NCI-H2107 treated with DMSO at 0.1 percent for 48 hours (cell line): ENCODE measurements at regions not wholly inside any gene's neighbourhood (a gene's known extent, or its start where the extent isn't known, plus 50 kb on each side); places are given as distances from the start of the nearest gene placed in this dataset.

Experiments
- DNase-seq: peaks from one replicate; lab custom pipeline; 2025; ENCODE audit not compliant: unreplicated experiment; lab: John Stamatoyannopoulos, UW

- DNase-seq, result no peak
Observed at GRCh38 chr3:70805061-70805889, 492.8 kb upstream of the MDFIC2 start.

GRCh38 chr3:70803891-70804290 lies 491.5 kb upstream of the MDFIC2 start:
- DNase-seq, result no peak

GRCh38 chr3:70803319-70803718 lies 490.9 kb upstream of the MDFIC2 start:
- no peak for DNase-seq

GRCh38 chr3:70800951-70801350 lies 488.5 kb upstream of the MDFIC2 start:
- no peak for DNase-seq

GRCh38 chr3:70789878-70790277 lies 477.4 kb upstream of the MDFIC2 start:
- no peak for DNase-seq

GRCh38 chr3:70780790-70781189 lies 468.4 kb upstream of the MDFIC2 start:
- DNase-seq, result no peak

GRCh38 chr3:70779296-70779695 lies 466.9 kb upstream of the MDFIC2 start:
- DNase-seq, result no peak

GRCh38 chr3:70776081-70776480 lies 463.6 kb upstream of the MDFIC2 start:
- no peak for DNase-seq

GRCh38 chr3:70775257-70775656 lies 462.8 kb upstream of the MDFIC2 start:
- DNase-seq, result no peak

- DNase-seq, result no peak
Observed at GRCh38 chr3:70774641-70775040, 462.2 kb upstream of the MDFIC2 start.

GRCh38 chr3:70771426-70772147 lies 459.1 kb upstream of the MDFIC2 start:
- DNase-seq, result no peak

- no peak for DNase-seq
Observed at GRCh38 chr3:70770650-70771049, 458.2 kb upstream of the MDFIC2 start.

GRCh38 chr3:70766301-70766700 lies 453.9 kb upstream of the MDFIC2 start:
- no peak for DNase-seq

- no peak for DNase-seq
Observed at GRCh38 chr3:70763894-70764293, 451.5 kb upstream of the MDFIC2 start.

- DNase-seq, result no peak
Observed at GRCh38 chr3:70757658-70758057, 445.2 kb upstream of the MDFIC2 start.

- no peak for DNase-seq
Observed at GRCh38 chr3:70755526-70755925, 443.1 kb upstream of the MDFIC2 start.

GRCh38 chr3:70754314-70754713 lies 441.9 kb upstream of the MDFIC2 start:
- DNase-seq, result no peak

- DNase-seq, result no peak
Observed at GRCh38 chr3:70753572-70753971, 441.1 kb upstream of the MDFIC2 start.

GRCh38 chr3:70752051-70752450 lies 439.6 kb upstream of the MDFIC2 start:
- no peak for DNase-seq

- DNase-seq, result no peak
Observed at GRCh38 chr3:70749122-70749521, 436.7 kb upstream of the MDFIC2 start.

- no peak for DNase-seq
Observed at GRCh38 chr3:70748593-70748992, 436.2 kb upstream of the MDFIC2 start.

GRCh38 chr3:70747847-70748246 lies 435.4 kb upstream of the MDFIC2 start:
- no peak for DNase-seq
